Ectodermal cell (in vitro differentiated cells): ENCODE measurements at regions not wholly inside any gene's neighbourhood (a gene's known extent, or its start where the extent isn't known, plus 50 kb on each side); places are given as distances from the start of the nearest gene placed in this dataset.
"Not testable (repeated sequence)": the region's sequence is repeated elsewhere in the genome, so short reads cannot be mapped to it uniquely, and the experiment has no call there.

Source experiments
- H3K27ac ChIP-seq: 2 replicates; pipeline ENCODE4 v1.7.0; 2013; ENCODE audit warnings: mild to moderate bottlenecking, low read depth, low read length; ENCODE audit not compliant: insufficient read depth, poor library complexity, severe bottlenecking
- H3K27me3 ChIP-seq: 2 replicates; pipeline ENCODE4 v1.7.0; 2013; ENCODE audit warnings: mild to moderate bottlenecking, low read length; ENCODE audit not compliant: insufficient read depth, control insufficient read depth, poor library complexity, severe bottlenecking
- H3K36me3 ChIP-seq: one replicate; pipeline ENCODE4 v1.7.0; 2013; ENCODE audit warnings: low read length; ENCODE audit not compliant: control insufficient read depth, insufficient read depth
- H3K4me1 ChIP-seq: one replicate; pipeline ENCODE4 v1.7.0; 2013; ENCODE audit warnings: low read length; ENCODE audit not compliant: control insufficient read depth, insufficient read depth
- H3K4me3 ChIP-seq: 2 replicates; pipeline ENCODE4 v1.7.0; 2013; ENCODE audit warnings: low read depth, low read length, control low read depth; ENCODE audit not compliant: insufficient read depth
- H3K9me3 ChIP-seq: 2 replicates; pipeline ENCODE4 v1.7.0; 2013; ENCODE audit warnings: mild to moderate bottlenecking, low read length, moderate library complexity; ENCODE audit not compliant: control insufficient read depth
- WGBS, 2 experiments: methylation state at CpG; one replicate each; pipeline ENCODE4 v1.1.7; 2013; ENCODE audit warnings: missing lambda C conversion rate in 2 of 2; 5-methylcytosine and 5-hydroxymethylcytosine counted together

DNA sequence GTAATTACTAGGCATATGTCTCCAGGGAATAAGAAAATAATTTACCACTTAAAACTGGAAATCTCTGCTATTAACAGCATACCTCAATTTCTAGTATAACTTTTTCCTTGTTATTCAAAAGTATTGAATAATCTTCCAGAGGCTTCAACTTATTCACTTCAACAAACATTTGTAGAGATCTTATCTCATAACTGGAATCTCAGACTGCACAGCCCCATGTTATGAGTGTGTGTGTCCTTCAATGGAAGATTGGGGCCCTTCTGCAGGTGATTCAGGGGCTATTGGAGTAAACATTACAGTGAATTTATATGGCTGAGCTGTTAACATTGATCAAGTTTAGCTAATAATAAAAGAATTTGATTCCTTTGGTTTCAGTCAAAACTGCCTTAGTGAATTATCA, 946.1 kb downstream of the TTLL7 start:
- Histone ChIP-seq H3K4me1 (no peaks in the 10 kb centered on the region), H3K36me3 (no peaks in the 10 kb centered on the region), H3K9me3 (no peaks in the 10 kb centered on the region), H3K4me3 (no peak overlapping the region), H3K27me3 (no peaks in the 10 kb centered on the region), H3K27ac (no peak overlapping the region)

DNA sequence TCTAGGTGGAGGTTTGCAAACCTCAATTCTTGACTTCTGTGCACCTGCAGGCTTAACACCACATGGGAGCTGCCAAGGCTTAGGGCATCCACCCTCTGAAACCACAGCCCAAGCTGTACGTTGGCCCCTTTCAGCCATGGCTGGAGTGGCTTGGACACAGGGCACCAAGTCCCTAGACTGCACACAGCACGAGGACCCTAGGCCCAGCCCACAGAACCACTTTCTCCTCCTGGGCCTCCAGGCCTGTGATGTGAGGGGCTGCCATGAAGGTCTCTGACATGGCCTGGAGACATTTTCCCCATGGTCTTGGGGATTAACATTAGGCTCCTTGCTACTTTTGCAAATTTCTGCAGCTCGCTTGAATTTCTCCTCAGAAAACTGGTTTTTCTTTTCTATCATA, 947.9 kb downstream of the TTLL7 start:
- WGBS, 2 experiments: 89 to 93% methylated on average over 3 of the region's 3 CpGs

DNA sequence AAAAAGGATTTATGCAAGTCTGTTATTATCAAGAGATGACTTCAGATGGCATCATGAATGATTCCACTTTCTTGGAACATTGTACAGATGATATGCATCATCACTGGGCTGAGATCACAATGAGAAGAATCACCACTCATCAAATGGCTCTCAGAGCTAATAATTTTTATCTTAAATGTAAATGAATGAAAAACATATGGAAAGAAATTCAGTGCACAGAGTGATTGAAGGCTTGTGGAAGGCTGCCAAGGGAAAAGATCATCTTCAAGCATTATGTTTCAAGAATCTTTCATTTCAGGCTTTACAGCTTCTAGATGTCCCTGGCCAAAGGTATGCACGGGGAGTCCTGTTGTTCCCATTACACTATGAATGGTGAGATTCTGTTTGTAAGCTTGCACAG, 955.7 kb downstream of the TTLL7 start:
- H3K4me3 ChIP-seq: no peak overlapping the region
- no peaks in the 10 kb centered on the region for H3K9me3 ChIP-seq
- H3K4me1 ChIP-seq: no peaks in the 10 kb centered on the region
- no peak overlapping the region for H3K27ac ChIP-seq
- no peaks in the 10 kb centered on the region for H3K36me3 ChIP-seq
- 100% methylated on average over 1 of the region's 1 CpG for WGBS, 2 experiments
- H3K27me3 ChIP-seq: no peaks in the 10 kb centered on the region

More for the DNA sequence above, 947.9 kb downstream of the TTLL7 start:
- not testable (repeated sequence) for H3K36me3 ChIP-seq, H3K27me3 ChIP-seq, H3K4me1 ChIP-seq, H3K27ac ChIP-seq, H3K9me3 ChIP-seq, H3K4me3 ChIP-seq

DNA sequence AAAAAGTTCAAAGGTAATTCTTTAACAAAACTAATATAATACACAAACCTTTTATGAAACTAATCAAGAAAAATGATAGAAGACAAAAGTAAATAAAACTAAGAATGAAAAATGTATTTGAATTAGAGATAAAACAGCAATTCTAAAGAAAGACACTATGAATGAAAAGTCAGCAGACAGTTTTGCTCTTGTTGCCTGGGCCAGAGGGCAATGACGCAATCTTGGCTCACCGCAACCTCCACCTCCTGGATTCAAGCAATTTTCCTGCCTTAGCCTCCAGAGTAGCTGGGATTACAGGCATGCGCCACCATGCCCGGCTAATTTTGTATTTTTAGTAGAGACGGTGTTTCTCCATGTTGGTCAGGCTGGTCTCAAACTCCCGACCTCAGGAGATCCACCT, 959.8 kb downstream of the TTLL7 start:
- H3K4me3 ChIP-seq, H3K4me1 ChIP-seq, H3K27me3 ChIP-seq, H3K36me3 ChIP-seq, H3K27ac ChIP-seq, H3K9me3 ChIP-seq: not testable (repeated sequence)
- 93 to 96% methylated on average over 6 of the region's 6 CpGs for WGBS, 2 experiments

DNA sequence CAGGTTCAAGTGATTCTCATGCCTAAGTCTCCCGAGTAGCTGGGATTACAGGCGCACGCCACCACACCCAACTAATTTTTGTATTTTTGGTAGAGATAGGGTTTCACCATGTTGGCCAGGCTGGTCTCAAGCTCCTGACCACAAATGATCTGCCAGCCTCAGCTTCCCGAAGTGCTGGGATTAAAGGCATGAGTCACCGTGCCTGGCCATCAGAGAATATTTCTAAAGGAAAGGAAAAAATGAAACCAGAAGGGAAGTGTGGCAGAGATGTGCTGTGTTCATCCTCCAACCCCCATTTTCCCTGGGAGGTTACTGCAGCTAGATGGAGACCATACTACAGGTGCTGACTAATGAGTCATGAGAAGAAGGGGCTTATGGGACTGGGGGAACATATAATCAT, 964.1 kb downstream of the TTLL7 start:
- no peaks in the 10 kb centered on the region for H3K9me3 ChIP-seq
- no peak overlapping the region for H3K27ac ChIP-seq
- WGBS, 2 experiments: 87 to 91% methylated on average over 4 to 5 of the region's 5 CpGs
- no peaks in the 10 kb centered on the region for H3K27me3 ChIP-seq
- no peaks in the 10 kb centered on the region for H3K36me3 ChIP-seq
- no peak overlapping the region for H3K4me3 ChIP-seq
- no peaks in the 10 kb centered on the region for H3K4me1 ChIP-seq

DNA sequence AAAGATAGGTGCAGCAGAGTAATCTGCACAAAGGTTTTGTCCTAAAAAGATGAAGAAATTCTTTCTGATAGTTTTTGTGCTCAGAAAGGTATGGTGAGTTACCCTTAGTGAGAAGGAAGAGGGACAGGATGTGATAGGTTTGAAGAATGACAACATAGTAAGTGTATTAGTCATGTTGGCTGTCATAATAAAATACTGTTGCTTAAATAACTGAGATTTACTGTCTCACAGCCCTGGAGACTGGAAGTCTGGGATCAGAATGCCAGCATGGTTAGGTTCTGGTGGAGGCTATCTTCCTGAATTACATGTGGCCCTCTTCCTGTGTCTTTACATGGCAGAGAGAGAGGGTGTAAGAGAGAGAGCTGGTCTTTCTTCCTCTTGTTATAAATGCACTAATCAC, 965.2 kb downstream of the TTLL7 start:
- H3K27me3 ChIP-seq: no peaks in the 10 kb centered on the region
- H3K4me3 ChIP-seq: no peak overlapping the region
- H3K4me1 ChIP-seq: no peaks in the 10 kb centered on the region
- H3K27ac ChIP-seq: no peak overlapping the region
- H3K9me3 ChIP-seq: no peaks in the 10 kb centered on the region
- H3K36me3 ChIP-seq: no peaks in the 10 kb centered on the region

DNA sequence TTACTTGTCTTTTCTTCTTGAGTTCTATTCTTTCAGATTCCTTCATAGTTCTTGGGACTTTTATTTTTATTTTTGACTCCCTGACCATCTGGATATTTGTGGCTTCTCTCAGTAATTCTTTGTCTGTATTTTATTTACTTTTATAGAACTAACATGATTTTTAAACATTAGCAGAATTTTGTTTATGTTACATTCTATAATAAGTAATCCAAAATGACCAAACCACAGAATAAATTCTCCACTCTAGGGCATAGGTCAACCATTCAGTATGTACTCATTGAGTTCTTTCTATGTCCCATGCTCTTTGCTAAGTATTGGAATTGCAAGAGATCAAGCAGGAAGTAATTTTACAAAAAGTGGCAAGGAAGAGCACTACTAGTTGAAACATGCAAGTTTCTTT, 969.0 kb downstream of the TTLL7 start:
- Histone ChIP-seq H3K27ac (no peak overlapping the region), H3K27me3 (no peaks in the 10 kb centered on the region), H3K4me3 (no peak overlapping the region), H3K4me1 (no peaks in the 10 kb centered on the region), H3K36me3 (no peaks in the 10 kb centered on the region), H3K9me3 (no peaks in the 10 kb centered on the region)

DNA sequence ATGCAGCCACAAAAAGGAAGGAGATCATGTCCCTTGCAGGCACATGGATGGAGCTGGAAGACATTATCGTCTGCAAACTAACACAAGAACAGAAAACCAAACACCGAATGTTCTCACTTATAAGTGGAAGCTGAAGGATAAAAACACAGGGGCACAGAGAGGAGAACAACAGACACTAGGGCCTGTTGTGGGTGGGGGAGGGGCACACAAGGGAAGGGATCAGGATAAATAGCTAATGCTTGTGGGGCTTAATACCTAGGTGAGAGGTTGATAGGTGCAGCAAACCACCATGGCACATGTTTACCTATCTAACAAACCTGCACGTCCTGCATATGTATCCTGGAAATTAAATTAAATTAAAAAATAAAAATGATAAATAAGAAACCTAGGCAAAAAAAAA, 969.9 kb downstream of the TTLL7 start:
- WGBS, 2 experiments: 93 to 97% methylated on average over 2 of the region's 3 CpGs
- Histone ChIP-seq H3K27me3 (no peaks in the 10 kb centered on the region), H3K9me3 (no peaks in the 10 kb centered on the region), H3K36me3 (no peaks in the 10 kb centered on the region), H3K27ac (no peak overlapping the region), H3K4me1 (no peaks in the 10 kb centered on the region), H3K4me3 (no peak overlapping the region)

DNA sequence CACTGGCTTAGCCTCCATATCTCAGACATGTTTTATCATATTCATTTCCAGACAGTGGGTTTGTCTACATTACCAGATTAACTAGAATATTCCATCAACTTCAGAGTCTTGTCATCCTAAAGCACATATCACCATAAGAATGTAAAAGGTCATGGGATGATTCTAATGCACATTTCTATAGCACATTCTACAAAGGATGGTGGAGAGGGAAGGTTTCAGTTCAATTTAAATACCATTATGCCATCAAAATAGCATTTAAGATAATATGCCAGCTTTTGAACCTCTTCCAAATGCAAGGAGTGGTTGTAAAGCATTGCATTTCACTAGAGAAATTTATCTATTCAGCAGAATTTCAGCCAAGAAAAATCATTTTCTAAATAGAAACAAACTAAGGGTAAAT, 970.5 kb downstream of the TTLL7 start:
- Histone ChIP-seq H3K4me3 (no peak overlapping the region), H3K4me1 (no peaks in the 10 kb centered on the region), H3K27ac (no peak overlapping the region), H3K36me3 (no peaks in the 10 kb centered on the region), H3K27me3 (no peaks in the 10 kb centered on the region), H3K9me3 (no peaks in the 10 kb centered on the region)

DNA sequence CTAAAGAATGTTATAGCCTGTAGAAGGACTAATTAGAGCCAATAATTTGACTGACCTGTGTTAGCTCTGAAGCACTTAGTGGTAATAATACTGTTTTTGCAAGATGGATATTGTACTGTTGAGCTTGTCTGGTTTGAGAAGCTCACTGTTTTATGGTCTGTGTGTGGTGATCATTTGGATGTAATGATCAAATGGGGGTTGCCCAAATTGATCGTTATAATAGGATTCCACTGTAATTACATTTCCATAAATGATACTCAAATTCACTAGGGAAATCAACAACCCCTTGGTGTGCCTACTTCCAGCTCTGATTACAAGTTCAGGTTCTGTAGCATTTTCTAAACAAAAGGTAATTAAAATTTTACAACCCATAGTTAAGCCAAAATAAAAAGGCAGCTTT, 971.4 kb downstream of the TTLL7 start:
- no peaks in the 10 kb centered on the region for H3K4me1 ChIP-seq
- WGBS, 2 experiments: 82 to 100% methylated on average over 1 of the region's 1 CpG
- H3K9me3 ChIP-seq: no peaks in the 10 kb centered on the region
- H3K4me3 ChIP-seq: no peak overlapping the region
- no peaks in the 10 kb centered on the region for H3K27me3 ChIP-seq
- no peaks in the 10 kb centered on the region for H3K36me3 ChIP-seq
- no peak overlapping the region for H3K27ac ChIP-seq

DNA sequence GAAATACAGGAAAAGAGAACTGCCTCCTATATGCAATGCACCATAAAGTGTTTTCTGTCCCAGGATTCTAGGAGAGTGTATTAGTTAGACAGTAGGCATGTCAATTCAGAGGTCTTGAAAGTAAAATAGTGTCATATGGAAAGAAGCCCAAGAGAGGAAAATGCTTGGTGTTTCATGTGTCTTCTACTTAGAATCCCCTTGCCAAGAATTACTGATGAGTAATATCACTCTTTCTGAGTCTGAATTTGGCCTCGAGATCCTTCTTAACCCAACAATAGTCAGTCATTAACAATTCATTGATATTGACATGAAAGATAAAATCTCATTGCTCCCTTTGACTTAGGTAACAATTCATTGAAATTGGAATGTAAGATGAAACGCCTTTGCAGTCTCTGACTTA, 972.2 kb downstream of the TTLL7 start:
- no peaks in the 10 kb centered on the region for H3K9me3 ChIP-seq
- 78 to 83% methylated on average over 1 to 2 of the region's 2 CpGs for WGBS, 2 experiments
- H3K4me1 ChIP-seq: no peaks in the 10 kb centered on the region
- no peak overlapping the region for H3K27ac ChIP-seq
- no peaks in the 10 kb centered on the region for H3K36me3 ChIP-seq
- H3K4me3 ChIP-seq: no peak overlapping the region
- H3K27me3 ChIP-seq: no peaks in the 10 kb centered on the region
